SK-N-SH (cell line): ENCODE measurements at regions not wholly inside any gene's neighbourhood (a gene's known extent, or its start where the extent isn't known, plus 50 kb on each side); places are given as distances from the start of the nearest gene placed in this dataset.

Experiments used
- CTCF ChIA-PET: fragments of 300-600, 350-600 bp; formaldehyde crosslinking; extraction: SDS; loops from one replicate; lab custom pipeline; 2021; lab: Yijun Ruan, JAX
- POLR2A ChIA-PET: fragments of 350-600 bp; sonication (Branson Sonifier 250); formaldehyde crosslinking; extraction: SDS; loops from one replicate; lab custom pipeline; 2020; ENCODE audit warnings: antibody characterized with exemption, inconsistent platforms; lab: Yijun Ruan, JAX
- DNase-seq: peaks from one replicate; pipeline ENCODE4 v3.0.0; 2012
- H2AFZ ChIP-seq: fragments of 200-600 bp; sonication (generic); 2 replicates; pipeline ENCODE4 v1.8.1; 2016; ENCODE audit warnings: antibody characterized with exemption, mild to moderate bottlenecking, low read depth
- H3F3A ChIP-seq: fragments of 200-600 bp; sonication (generic); replicated peaks from 2 replicates; pipeline ENCODE3; 2016; ENCODE audit warnings: antibody characterized with exemption, mild to moderate bottlenecking; ENCODE audit not compliant: insufficient read depth
- H3K27ac ChIP-seq, 2 experiments: fragments of 200-500 bp in 1 of 2; fragments of 200-600 bp in 1 of 2; sonication (Bioruptor generic) in 1 of 2; sonication (generic), shearing (Covaris generic) in 1 of 2; 2 replicates each; pipeline versions ENCODE4 v1.5.1 to v1.6.1; 2014 to 2016; ENCODE audit warnings: low read depth in 2 of 2, inconsistent platforms in 1 of 2, low read length in 1 of 2, mild to moderate bottlenecking in 1 of 2, mixed read lengths in 1 of 2
- H3K27me3 ChIP-seq: fragments of 200-600 bp; sonication (generic), shearing (Covaris generic); 2 replicates; pipeline ENCODE4 v1.6.1; 2016; ENCODE audit warnings: mixed run types; ENCODE audit not compliant: insufficient read depth
- H3K36me3 ChIP-seq, 2 experiments: fragments of 200-500 bp in 1 of 2; fragments of 200-600 bp in 1 of 2; sonication (Bioruptor generic) in 1 of 2; sonication (generic) in 1 of 2; replicated peaks in 1 of 2; 2 replicates each; pipeline versions ENCODE3 to v1.5.1; 2014 to 2016; ENCODE audit warnings: low read length in 1 of 2, mild to moderate bottlenecking in 1 of 2; ENCODE audit not compliant: insufficient read depth in 2 of 2, control insufficient read depth in 1 of 2
- H3K4me1 ChIP-seq, 2 experiments: fragments of 200-500 bp in 1 of 2; fragments of 200-600 bp in 1 of 2; sonication (Bioruptor generic) in 1 of 2; sonication (generic), shearing (Covaris generic) in 1 of 2; 2 replicates each; pipeline versions ENCODE4 v1.5.1 to v1.6.1; 2014 to 2016; ENCODE audit warnings: low read depth in 1 of 2, low read length in 1 of 2, mixed run types in 1 of 2; ENCODE audit not compliant: insufficient read depth in 2 of 2, control insufficient read depth in 1 of 2
- H3K4me2 ChIP-seq: fragments of 200-600 bp; sonication (generic), shearing (Covaris generic); 2 replicates; pipeline ENCODE4 v1.6.1; 2017; ENCODE audit warnings: mixed run types
- H3K4me3 ChIP-seq, 2 experiments: fragments of 200-500 bp in 1 of 2; fragments of 200-600 bp in 1 of 2; sonication (Bioruptor generic) in 1 of 2; sonication (generic), shearing (Covaris generic) in 1 of 2; 2 replicates each; pipeline versions ENCODE4 v1.5.1 to v1.8.1; 2014 to 2016; ENCODE audit warnings: low read depth in 2 of 2, inconsistent platforms in 1 of 2, low read length in 1 of 2, mild to moderate bottlenecking in 1 of 2, mixed read lengths in 1 of 2, moderate library complexity in 1 of 2
- H3K79me2 ChIP-seq: fragments of 200-600 bp; sonication (generic); 2 replicates; pipeline ENCODE4 v1.8.1; 2017; ENCODE audit warnings: mild to moderate bottlenecking; ENCODE audit not compliant: insufficient read depth
- H3K9ac ChIP-seq: fragments of 200-600 bp; sonication (generic); 2 replicates; pipeline ENCODE4 v1.6.1; 2017; ENCODE audit warnings: mixed run types
- H3K9me2 ChIP-seq: fragments of 200-600 bp; sonication (generic); 2 replicates; pipeline ENCODE4 v1.6.1; 2017; ENCODE audit warnings: mixed run types
- H3K9me3 ChIP-seq: fragments of 200-600 bp; sonication (generic); 2 replicates; pipeline ENCODE4 v1.6.1; 2017; ENCODE audit warnings: mixed run types, mild to moderate bottlenecking, moderate library complexity
- H4K20me1 ChIP-seq: fragments of 200-600 bp; sonication (generic); 2 replicates; pipeline ENCODE4 v1.6.1; 2017; ENCODE audit warnings: mild to moderate bottlenecking, mixed run types; ENCODE audit not compliant: insufficient read depth
- ELF1 ChIP-seq: IDR thresholded peaks from 2 replicates; pipeline ENCODE4 v1.4.0; 2012
- FOXJ3 ChIP-seq: sonication (generic); formaldehyde crosslinking; IDR thresholded peaks from 2 replicates; pipeline ENCODE4 v1.5.1; 2020; ENCODE audit warnings: mild to moderate bottlenecking, missing genetic modification reagents
- FOXM1 ChIP-seq: IDR thresholded peaks from 2 replicates; pipeline ENCODE4 v1.4.0; 2012; ENCODE audit warnings: low read depth, mild to moderate bottlenecking
- GABPA ChIP-seq: IDR thresholded peaks from 2 replicates; pipeline ENCODE4 v1.4.0; 2012; ENCODE audit warnings: low read depth, mild to moderate bottlenecking
- GATA2 ChIP-seq: sonication (generic); formaldehyde crosslinking; IDR thresholded peaks from 2 replicates; pipeline ENCODE4 v1.5.0; 2020; ENCODE audit warnings: mild to moderate bottlenecking, missing genetic modification reagents
- MEF2A ChIP-seq: IDR thresholded peaks from 2 replicates; pipeline ENCODE4 v1.4.0; 2012; ENCODE audit warnings: low read depth, borderline replicate concordance
- MXI1 ChIP-seq: IDR thresholded peaks from 2 replicates; pipeline ENCODE4 v1.6.1; 2012; ENCODE audit warnings: mild to moderate bottlenecking, low read depth, low read length, improper control_type of control experiment
- NFIC ChIP-seq: IDR thresholded peaks from 2 replicates; pipeline ENCODE4 v1.4.0; 2012; ENCODE audit warnings: borderline replicate concordance
- NRF1 ChIP-seq: IDR thresholded peaks from 2 replicates; pipeline ENCODE4 v1.6.1; 2012; ENCODE audit warnings: low read depth, mild to moderate bottlenecking, low read length
- POLR2AphosphoS5 ChIP-seq: IDR thresholded peaks from 2 replicates; pipeline ENCODE4 v1.6.1; 2012; ENCODE audit warnings: low read depth, low read length
- RAD21 ChIP-seq: IDR thresholded peaks from 2 replicates; pipeline ENCODE4 v1.6.1; 2012; ENCODE audit warnings: mild to moderate bottlenecking, low read length
- RCOR1 ChIP-seq: fragments of 150-350 bp; IDR thresholded peaks from 2 replicates; pipeline ENCODE4 v1.6.1; 2017; ENCODE audit warnings: antibody characterized with exemption, low read length
- REST ChIP-seq: IDR thresholded peaks from 2 replicates; pipeline ENCODE4 v1.6.1; 2012; ENCODE audit warnings: mild to moderate bottlenecking, low read depth, low read length, moderate library complexity
- RFX5 ChIP-seq: IDR thresholded peaks from 2 replicates; pipeline ENCODE4 v1.6.1; 2012; ENCODE audit warnings: mild to moderate bottlenecking, improper control_type of control experiment, low read length
- RXRA ChIP-seq: IDR thresholded peaks from 2 replicates; pipeline ENCODE4 v1.4.0; 2012; ENCODE audit warnings: low read depth, mild to moderate bottlenecking, borderline replicate concordance
- SMC3 ChIP-seq: IDR thresholded peaks from 2 replicates; pipeline ENCODE4 v1.6.1; 2012; ENCODE audit warnings: low read depth, low read length, improper control_type of control experiment
- TAF1 ChIP-seq: IDR thresholded peaks from 2 replicates; pipeline ENCODE4 v1.6.1; 2012; ENCODE audit warnings: low read depth, mild to moderate bottlenecking, low read length, moderate library complexity, borderline replicate concordance
- TCF12 ChIP-seq: IDR thresholded peaks from 2 replicates; pipeline ENCODE4 v1.4.0; 2012
- USF2 ChIP-seq: fragments of 150-350 bp; IDR thresholded peaks from 2 replicates; pipeline ENCODE4 v1.6.1; 2017; ENCODE audit warnings: antibody characterized with exemption, low read length, low read depth, borderline replicate concordance
- YY1 ChIP-seq: IDR thresholded peaks from 2 replicates; pipeline ENCODE4 v1.4.0; 2012; ENCODE audit warnings: low read depth, mild to moderate bottlenecking
- WGBS: methylation state at CpG from one replicate; pipeline ENCODE4 v1.1.6; 2017; ENCODE audit warnings: low lambda C conversion rate; 5-methylcytosine and 5-hydroxymethylcytosine counted together
- TF ChIP-seq, protein P1 (sequence below): IDR thresholded peaks from 2 replicates; pipeline ENCODE4 v1.4.0; 2012; ENCODE audit warnings: low read depth, borderline replicate concordance
- TF ChIP-seq, protein P2 (sequence below): IDR thresholded peaks from 2 replicates; pipeline ENCODE4 v1.4.0; 2012; ENCODE audit warnings: low read depth

DNA sequence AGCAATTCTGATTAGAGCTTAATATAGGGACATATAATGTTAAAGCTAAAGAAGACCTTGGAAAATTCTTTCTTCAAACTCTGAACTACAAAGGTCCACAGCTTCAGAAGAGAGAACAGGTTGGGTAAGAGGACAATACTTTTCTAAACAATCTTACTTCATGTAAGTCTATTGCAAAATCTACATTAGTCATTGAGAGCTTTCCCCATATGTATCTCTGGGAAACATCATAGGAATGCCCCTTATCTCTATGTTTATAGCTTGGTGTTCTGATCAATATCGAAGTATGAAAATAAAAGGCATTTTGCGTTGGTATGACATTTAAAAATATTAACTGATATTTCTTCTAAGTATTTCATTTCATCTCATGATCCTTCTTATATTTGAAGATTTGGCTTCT, 962.6 kb downstream of the AACS start (continued):
- TF ChIP-seq FOXM1 (no peak), RFX5 (no peak), NFIC (no peak)

GRCh38 chr12:126030573-126030972, 965.3 kb downstream of the AACS start:
- H3K9me3 ChIP-seq = no peaks in the 10 kb centered on the region
- no peak overlapping the region for H3K27ac ChIP-seq
- no peaks in the 10 kb centered on the region for H3K79me2 ChIP-seq
- no peaks in the 10 kb centered on the region for H3F3A ChIP-seq
- no peak overlapping the region for H3K9ac ChIP-seq
- H3K9me2 ChIP-seq = no peaks in the 10 kb centered on the region
- H2AFZ ChIP-seq = no peak overlapping the region
- 30% methylated on average over 8 of the region's 8 CpGs for WGBS
- CTCF ChIA-PET = no interaction called here
- POLR2A ChIA-PET = no interaction called here
- TF ChIP-seq RFX5 = no peak
- TF ChIP-seq RAD21 = no peak
- TF ChIP-seq REST = no peak
- TF ChIP-seq MEF2A = no peak
- no peak for TF ChIP-seq GABPA
- no peak for TF ChIP-seq TAF1
- TF ChIP-seq YY1 = no peak
- TF ChIP-seq, all 33 proteins: peak for 0
- Histone ChIP-seq H3K4me3 (no peak overlapping the region), H3K36me3 (no peaks in the 10 kb centered on the region), H4K20me1 (no peaks in the 10 kb centered on the region), H3K27me3 (no peaks in the 10 kb centered on the region), H3K4me1 (no peaks in the 10 kb centered on the region), H3K4me2 (no peak overlapping the region)
- DNase-seq = no peak

- Histone ChIP-seq H3K9me3 (no peaks in the 10 kb centered on the region), H3K27ac (no peak overlapping the region), H3F3A (no peaks in the 10 kb centered on the region), H3K4me2 (no peak overlapping the region), H3K79me2 (no peaks in the 10 kb centered on the region), H3K4me3 (no peak overlapping the region), H3K36me3 (no peaks in the 10 kb centered on the region), H2AFZ (no peak overlapping the region), H3K27me3 (no peaks in the 10 kb centered on the region), H3K4me1 (no peaks in the 10 kb centered on the region), H4K20me1 (no peaks in the 10 kb centered on the region), H3K9me2 (no peaks in the 10 kb centered on the region), H3K9ac (no peak overlapping the region)
- WGBS = 49% methylated on average over 3 of the region's 3 CpGs
- TF ChIP-seq, protein P1, sequence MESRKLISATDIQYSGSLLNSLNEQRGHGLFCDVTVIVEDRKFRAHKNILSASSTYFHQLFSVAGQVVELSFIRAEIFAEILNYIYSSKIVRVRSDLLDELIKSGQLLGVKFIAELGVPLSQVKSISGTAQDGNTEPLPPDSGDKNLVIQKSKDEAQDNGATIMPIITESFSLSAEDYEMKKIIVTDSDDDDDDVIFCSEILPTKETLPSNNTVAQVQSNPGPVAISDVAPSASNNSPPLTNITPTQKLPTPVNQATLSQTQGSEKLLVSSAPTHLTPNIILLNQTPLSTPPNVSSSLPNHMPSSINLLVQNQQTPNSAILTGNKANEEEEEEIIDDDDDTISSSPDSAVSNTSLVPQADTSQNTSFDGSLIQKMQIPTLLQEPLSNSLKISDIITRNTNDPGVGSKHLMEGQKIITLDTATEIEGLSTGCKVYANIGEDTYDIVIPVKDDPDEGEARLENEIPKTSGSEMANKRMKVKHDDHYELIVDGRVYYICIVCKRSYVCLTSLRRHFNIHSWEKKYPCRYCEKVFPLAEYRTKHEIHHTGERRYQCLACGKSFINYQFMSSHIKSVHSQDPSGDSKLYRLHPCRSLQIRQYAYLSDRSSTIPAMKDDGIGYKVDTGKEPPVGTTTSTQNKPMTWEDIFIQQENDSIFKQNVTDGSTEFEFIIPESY = no peak
- TF ChIP-seq RCOR1 (no peak), RFX5 (no peak), MEF2A (no peak), GABPA (no peak), FOXJ3 (CRISPR knock-in tag) (no peak), POLR2AphosphoS5 (no peak), ELF1 (no peak), RAD21 (no peak), RXRA (no peak), GATA2 (CRISPR knock-in tag) (no peak), NRF1 (no peak), SMC3 (no peak), MXI1 (no peak), TCF12 (no peak), USF2 (no peak)
- TF ChIP-seq, protein P2, sequence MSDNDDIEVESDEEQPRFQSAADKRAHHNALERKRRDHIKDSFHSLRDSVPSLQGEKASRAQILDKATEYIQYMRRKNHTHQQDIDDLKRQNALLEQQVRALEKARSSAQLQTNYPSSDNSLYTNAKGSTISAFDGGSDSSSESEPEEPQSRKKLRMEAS = no peak
- POLR2A ChIA-PET = no interaction called here
- DNase-seq = no peak
- CTCF ChIA-PET = no interaction called here
Measured at GRCh38 chr12:126033751-126034150, 968.5 kb downstream of the AACS start.
